GM06990 (cell line): ENCODE measurements at regions not wholly inside any gene's neighbourhood (a gene's known extent, or its start where the extent isn't known, plus 50 kb on each side); places are given as distances from the start of the nearest gene placed in this dataset.

Source experiments
- DNase-seq: peaks from one replicate; pipeline ENCODE4 v3.0.0-alpha.2; 2011; ENCODE audit not compliant: insufficient read length; ENCODE audit errors: extremely low read depth
- H3K27me3 ChIP-seq: replicated peaks from 2 replicates; pipeline ENCODE4 v1.6.0; 2011; ENCODE audit warnings: low read length; ENCODE audit not compliant: control insufficient read depth, insufficient read depth
- H3K36me3 ChIP-seq: 2 replicates; pipeline ENCODE4 v1.5.1; 2011; ENCODE audit warnings: low read length; ENCODE audit not compliant: control insufficient read depth, insufficient read depth
- H3K4me3 ChIP-seq: replicated peaks from 2 replicates; pipeline ENCODE4 v1.5.1; 2011; ENCODE audit warnings: low read depth, mild to moderate bottlenecking, control low read depth, low read length
- CTCF ChIP-seq: IDR thresholded peaks from 2 replicates; pipeline ENCODE4 v1.5.1; 2011; ENCODE audit warnings: low read length, control low read depth, mild to moderate bottlenecking, inconsistent platforms; ENCODE audit not compliant: insufficient read depth, poor library complexity, severe bottlenecking

DNA sequence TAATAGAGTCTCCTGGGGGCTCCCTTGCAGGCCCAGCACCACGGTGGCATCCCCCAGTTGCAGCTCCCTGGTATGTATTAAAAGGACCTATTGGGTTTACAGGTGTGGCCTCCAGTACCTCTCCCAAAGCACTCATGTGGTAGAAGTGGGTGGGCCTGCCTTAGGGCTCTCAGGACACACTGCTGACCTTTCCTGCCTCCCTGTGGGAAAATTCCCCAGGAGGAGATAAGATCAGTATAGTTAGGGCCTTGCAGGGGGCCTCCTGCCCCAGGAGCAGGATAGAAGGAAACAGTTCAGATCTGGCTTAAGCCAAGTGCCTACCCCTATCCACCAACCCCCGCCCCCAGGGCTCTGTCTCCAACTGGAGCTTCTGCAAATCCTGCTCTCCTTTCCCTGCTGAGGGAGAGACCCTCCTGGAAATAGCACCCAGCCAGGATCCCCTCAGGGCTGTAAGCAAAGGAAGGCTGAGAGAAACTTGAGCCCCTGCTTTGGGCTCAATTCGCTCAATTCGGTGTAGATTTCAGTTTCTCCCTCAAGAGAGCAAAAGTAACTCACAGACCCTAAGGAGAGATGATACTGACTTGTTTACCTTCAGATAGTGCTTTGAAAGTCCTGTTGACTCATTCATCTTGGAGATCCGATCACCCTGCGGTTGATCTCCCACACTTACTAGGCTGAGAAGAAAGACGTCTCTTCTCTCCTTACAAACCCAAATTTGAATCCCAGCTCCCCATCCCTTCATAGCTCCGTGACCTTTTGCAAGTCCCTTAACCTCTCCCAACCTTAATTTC lies 130.6 kb downstream of the WDR11 start:
- no peak for DNase-seq
- no peak overlapping the region for H3K4me3 ChIP-seq
- H3K36me3 ChIP-seq, result no peaks in the 10 kb centered on the region
- no peak for TF ChIP-seq CTCF
- H3K27me3 ChIP-seq, result peaks cover 1% of the 10 kb centered on the region

- Histone ChIP-seq H3K27me3 (peaks cover 1% of the 10 kb centered on the region), H3K36me3 (no peaks in the 10 kb centered on the region), H3K4me3 (no peak overlapping the region)
- TF ChIP-seq CTCF, result no peak
- no peak for DNase-seq
These were observed 131.3 kb downstream of the WDR11 start for GRCh38 chr10:120982507-120982906.

GRCh38 chr10:120983721-120984120 lies 132.6 kb downstream of the WDR11 start:
- H3K27me3 ChIP-seq, result peaks cover 1% of the 10 kb centered on the region
- TF ChIP-seq CTCF, result no peak
- H3K36me3 ChIP-seq, result no peaks in the 10 kb centered on the region
- H3K4me3 ChIP-seq, result no peak overlapping the region
- no peak for DNase-seq

DNA sequence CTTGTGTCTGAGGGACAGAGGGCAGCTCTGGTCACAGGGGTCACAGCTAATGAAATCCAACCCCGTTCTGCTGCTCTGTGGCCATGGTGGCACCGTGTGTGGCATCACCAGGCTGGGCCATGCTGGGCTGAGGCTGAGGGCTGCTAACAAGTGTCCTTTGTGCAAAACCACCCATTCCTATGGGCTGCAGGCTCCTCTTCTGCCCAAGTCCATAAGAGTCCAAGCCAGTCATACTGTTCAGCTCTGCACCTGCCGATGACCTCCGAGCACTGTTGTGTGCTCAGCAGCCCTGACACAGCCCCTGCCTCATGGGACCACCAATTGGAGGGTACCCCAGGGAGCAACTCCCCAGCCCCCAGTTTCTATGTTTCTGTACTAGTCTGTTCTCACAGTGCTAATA lies 133.1 kb downstream of the WDR11 start:
- Histone ChIP-seq H3K27me3 (peaks cover 1% of the 10 kb centered on the region; the same call in 1 of the 2 replicates), H3K4me3 (no peak overlapping the region), H3K36me3 (no peaks in the 10 kb centered on the region)
- TF ChIP-seq CTCF, result no peak
- DNase-seq, result no peak

- Histone ChIP-seq H3K4me3 (no peak overlapping the region), H3K36me3 (no peaks in the 10 kb centered on the region), H3K27me3 (no peaks in the 10 kb centered on the region)
- peak; percentile 25 for DNase-seq
- TF ChIP-seq CTCF, result no peak
These were observed 136.2 kb downstream of the WDR11 start for GRCh38 chr10:120987359-120987758.
